ENCODE measurements at regions not wholly inside any gene's neighbourhood (a gene's known extent, or its start where the extent isn't known, plus 50 kb on each side); places are given as distances from the start of the nearest gene placed in this dataset.

DNA sequence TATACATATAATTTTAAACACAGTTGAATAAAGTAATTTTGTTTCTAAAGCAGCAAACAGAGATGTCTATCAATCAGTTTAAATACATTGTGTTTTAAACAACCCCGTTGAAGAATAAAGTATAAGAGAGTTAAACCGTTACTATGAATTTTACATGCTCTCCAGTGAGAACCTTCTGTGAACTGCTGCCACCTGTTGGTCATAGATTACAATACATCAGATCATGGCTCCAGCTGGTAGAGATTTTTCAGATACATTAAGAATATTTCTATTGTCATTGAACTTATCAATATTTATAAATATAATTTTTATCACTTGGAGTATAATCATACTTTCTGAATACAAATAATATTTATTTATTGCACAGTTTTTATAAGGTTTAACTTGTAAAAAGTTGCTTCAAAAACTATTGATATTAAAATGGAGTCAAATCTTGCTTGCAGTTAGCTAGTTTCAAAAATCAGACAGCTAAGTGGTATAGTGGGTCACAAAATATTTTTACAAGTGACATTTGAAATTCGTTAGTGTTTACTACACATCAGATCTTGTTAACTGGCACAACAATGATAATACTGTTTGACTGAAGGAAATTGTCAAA lies 561.2 kb upstream of the PHF14 start:
- DNase-seq = peak in 1 of 3 donors; percentile 36
- ATAC-seq = no peak
- Histone ChIP-seq H3K36me3 (ENCODE audit: low read depth) (no peaks in the 10 kb centered on the region), H3K4me1 (ENCODE audit: low read depth) (no peaks in the 10 kb centered on the region), H3K4me3 (no peak overlapping the region), H3K9me3 (no peaks in the 10 kb centered on the region)
- intact Hi-C loops (cut with DNase I, micrococcal nuclease) = no loop called here
- TF ChIP-seq, protein P1, sequence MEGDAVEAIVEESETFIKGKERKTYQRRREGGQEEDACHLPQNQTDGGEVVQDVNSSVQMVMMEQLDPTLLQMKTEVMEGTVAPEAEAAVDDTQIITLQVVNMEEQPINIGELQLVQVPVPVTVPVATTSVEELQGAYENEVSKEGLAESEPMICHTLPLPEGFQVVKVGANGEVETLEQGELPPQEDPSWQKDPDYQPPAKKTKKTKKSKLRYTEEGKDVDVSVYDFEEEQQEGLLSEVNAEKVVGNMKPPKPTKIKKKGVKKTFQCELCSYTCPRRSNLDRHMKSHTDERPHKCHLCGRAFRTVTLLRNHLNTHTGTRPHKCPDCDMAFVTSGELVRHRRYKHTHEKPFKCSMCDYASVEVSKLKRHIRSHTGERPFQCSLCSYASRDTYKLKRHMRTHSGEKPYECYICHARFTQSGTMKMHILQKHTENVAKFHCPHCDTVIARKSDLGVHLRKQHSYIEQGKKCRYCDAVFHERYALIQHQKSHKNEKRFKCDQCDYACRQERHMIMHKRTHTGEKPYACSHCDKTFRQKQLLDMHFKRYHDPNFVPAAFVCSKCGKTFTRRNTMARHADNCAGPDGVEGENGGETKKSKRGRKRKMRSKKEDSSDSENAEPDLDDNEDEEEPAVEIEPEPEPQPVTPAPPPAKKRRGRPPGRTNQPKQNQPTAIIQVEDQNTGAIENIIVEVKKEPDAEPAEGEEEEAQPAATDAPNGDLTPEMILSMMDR (IDR thresholded peaks at IDR 0.05) = no peak

DNA sequence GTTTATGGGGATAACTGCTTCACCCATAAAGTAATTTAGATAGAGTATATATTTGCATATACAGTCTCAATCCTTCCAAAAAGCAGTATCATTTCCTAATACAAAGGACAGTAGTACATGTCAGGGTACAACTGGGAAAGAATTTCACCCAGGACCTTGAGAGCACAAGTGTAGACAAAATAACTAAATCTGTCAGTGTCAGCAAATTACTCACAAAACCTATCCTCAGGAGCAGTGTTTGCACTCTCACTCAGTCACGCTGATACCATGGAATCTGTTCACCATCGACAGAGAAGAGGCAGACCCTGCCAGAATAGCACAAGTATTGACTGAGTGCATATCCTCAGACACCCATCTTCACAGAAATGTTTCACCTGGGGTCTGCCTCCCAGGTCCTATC lies 554.7 kb upstream of the PHF14 start:
- ATAC-seq (no peak), DNase-seq (no peak)
- H3K4me1 ChIP-seq (ENCODE audit: low read depth) = no peaks in the 10 kb centered on the region
- no peaks in the 10 kb centered on the region for H3K9me3 ChIP-seq
- intact Hi-C loops (cut with DNase I, micrococcal nuclease) = no loop called here
- H3K4me3 ChIP-seq = no peak overlapping the region
- H3K36me3 ChIP-seq (ENCODE audit: low read depth) = no peaks in the 10 kb centered on the region
- TF ChIP-seq, protein P1 (IDR thresholded peaks at IDR 0.05) = no peak

DNA sequence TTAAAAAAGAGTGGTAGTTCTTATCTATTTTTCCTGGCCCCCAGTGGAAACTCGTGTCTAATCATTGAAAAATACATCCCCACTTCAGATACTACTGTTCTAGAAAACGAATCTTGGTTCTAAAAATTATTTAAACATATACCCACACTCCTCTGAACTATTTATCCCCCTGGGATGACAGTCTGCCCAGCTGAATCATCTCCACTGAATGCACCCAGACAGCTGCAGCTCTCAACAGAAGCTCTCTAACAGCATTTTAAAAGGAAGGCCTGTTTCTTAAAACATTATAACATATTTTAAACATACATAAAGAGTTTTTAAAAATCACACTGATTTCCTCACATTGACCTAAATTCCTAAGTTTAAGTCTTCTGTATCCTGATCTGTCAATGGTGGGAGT lies 544.6 kb upstream of the PHF14 start:
- Histone ChIP-seq H3K4me1 (ENCODE audit: low read depth) (no peaks in the 10 kb centered on the region), H3K36me3 (ENCODE audit: low read depth) (no peaks in the 10 kb centered on the region), H3K4me3 (no peak overlapping the region), H3K9me3 (peaks cover 6% of the 10 kb centered on the region)
- TF ChIP-seq, protein P1 (IDR thresholded peaks at IDR 0.05) = no peak
- ATAC-seq (no peak), DNase-seq (no peak)
- intact Hi-C loops (cut with DNase I, micrococcal nuclease) = no loop called here

DNA sequence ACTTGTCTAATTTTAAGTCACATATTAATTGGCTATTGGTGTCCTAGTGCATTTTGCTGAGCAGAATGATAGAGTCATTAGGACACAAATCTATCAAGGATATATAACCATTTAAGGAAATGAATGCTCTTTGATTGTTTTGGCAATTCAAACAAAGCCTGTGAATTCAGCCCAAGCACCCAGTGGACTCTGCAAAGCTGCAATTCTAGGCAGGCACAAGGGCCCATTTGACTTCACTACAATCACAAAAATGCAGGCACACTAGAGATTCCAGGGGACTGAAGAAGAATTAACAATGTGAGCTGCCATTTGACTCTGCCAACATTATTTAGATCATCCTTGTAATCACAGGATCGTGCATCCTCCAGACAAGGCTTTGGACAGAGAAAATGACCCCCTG lies 544.2 kb upstream of the PHF14 start:
- no peaks in the 10 kb centered on the region for H3K4me1 ChIP-seq (ENCODE audit: low read depth)
- H3K9me3 ChIP-seq = peaks cover 6% of the 10 kb centered on the region
- no peaks in the 10 kb centered on the region for H3K36me3 ChIP-seq (ENCODE audit: low read depth)
- no peak for DNase-seq
- no peak overlapping the region for H3K4me3 ChIP-seq
- intact Hi-C loops (cut with DNase I, micrococcal nuclease) = no loop called here
- ATAC-seq = no peak
- TF ChIP-seq, protein P1 (IDR thresholded peaks at IDR 0.05) = no peak

DNA sequence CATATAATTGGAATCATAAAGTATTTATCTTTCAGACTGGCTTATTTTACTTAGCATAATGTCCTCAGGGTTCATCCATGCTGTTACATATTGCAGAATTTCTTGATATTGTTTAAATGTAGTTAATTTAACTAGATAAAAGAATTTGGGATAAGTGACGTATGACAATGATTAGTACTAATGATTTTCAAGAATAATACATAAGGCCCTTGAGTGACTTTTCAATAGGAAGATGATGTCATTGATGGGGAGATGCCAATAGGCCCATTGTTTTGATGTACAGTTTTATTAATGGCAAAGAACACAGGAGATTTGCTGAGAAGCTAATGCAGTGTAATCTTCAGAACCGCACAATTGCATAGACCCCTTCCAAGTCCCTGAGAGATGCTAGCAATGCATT lies 537.4 kb upstream of the PHF14 start:
- ATAC-seq (no peak), DNase-seq (no peak)
- TF ChIP-seq, protein P1 (IDR thresholded peaks at IDR 0.05) = no peak
- intact Hi-C loops (cut with DNase I, micrococcal nuclease) = no loop called here
- no peaks in the 10 kb centered on the region for H3K36me3 ChIP-seq (ENCODE audit: low read depth)
- H3K4me3 ChIP-seq = no peak overlapping the region
- no peaks in the 10 kb centered on the region for H3K4me1 ChIP-seq (ENCODE audit: low read depth)
- peaks cover 26% of the 10 kb centered on the region for H3K9me3 ChIP-seq

DNA sequence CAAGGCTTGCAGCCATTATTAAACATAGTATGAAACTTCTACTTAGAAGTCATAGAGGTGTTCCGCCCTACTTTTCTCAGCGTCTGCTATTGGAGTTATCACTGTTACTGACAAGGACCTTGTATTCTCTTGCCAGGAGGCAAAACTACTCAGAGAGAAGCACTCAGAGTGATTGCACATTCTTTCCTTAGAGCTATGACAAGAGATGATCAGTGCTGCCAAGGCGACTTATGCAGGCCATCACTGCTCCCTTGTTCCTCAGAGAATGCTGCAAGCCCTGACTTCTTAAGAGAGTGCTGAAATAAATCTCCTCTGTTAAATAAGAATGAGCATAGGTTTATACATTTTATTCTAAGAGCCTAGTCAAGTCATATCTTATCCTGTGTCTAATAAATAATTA lies 534.6 kb upstream of the PHF14 start:
- no peak overlapping the region for H3K4me3 ChIP-seq
- ATAC-seq (no peak), DNase-seq (no peak)
- TF ChIP-seq, protein P1 (IDR thresholded peaks at IDR 0.05) = no peak
- no peaks in the 10 kb centered on the region for H3K4me1 ChIP-seq (ENCODE audit: low read depth)
- intact Hi-C loops (cut with DNase I, micrococcal nuclease) = no loop called here
- H3K36me3 ChIP-seq (ENCODE audit: low read depth) = no peaks in the 10 kb centered on the region
- H3K9me3 ChIP-seq = peaks cover 30% of the 10 kb centered on the region
